DLD1 (cell line): ENCODE measurements at regions not wholly inside any gene's neighbourhood (a gene's known extent, or its start where the extent isn't known, plus 50 kb on each side); places are given as distances from the start of the nearest gene placed in this dataset.

Experiments used
- in situ Hi-C: cut with HindIII; loops from 2 replicates; pipeline ENCODE4 v1.10.0; 2017; ENCODE audit warnings: low sequenced_read_pairs

DNA sequence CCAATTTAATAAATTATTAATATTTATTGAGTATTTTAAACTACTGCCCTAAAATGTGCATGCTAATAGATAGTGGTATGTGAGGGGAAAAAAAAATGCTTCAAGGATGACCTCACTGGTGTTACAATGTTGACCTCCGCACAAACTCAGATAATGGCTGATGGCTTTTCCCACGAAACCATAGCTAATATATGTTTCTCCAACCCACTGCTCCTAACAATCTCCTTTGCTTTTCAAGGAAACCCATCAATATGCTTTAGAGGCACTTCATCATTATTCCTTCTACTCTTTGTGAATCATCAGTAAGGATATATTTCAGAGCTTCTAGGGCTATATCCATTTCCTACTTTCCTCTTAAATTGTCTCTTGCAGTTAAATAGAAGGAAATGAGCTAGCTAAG is 1752.0 kb upstream of the TENM3 start:
- in situ Hi-C loops = no loop called here

DNA sequence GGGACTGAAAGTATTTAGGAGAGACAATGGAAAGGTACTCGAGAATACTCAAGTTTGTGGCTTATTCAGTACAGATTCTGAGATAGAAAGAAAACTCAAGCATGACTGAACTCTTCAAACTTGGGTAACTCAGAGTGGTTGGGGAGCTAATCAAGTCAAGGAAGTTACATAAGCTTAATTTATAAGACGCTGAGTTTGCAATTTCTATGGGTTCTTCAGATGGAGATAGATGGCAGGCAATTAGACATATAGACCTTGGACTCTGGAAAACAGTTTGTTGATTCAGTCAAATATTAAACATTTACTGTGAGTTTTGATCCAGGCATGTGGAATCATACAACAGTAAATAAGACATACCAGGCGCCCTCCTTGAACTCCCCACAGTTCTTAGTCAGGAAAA is 1749.9 kb upstream of the TENM3 start:
- in situ Hi-C loops = no loop called here

DNA sequence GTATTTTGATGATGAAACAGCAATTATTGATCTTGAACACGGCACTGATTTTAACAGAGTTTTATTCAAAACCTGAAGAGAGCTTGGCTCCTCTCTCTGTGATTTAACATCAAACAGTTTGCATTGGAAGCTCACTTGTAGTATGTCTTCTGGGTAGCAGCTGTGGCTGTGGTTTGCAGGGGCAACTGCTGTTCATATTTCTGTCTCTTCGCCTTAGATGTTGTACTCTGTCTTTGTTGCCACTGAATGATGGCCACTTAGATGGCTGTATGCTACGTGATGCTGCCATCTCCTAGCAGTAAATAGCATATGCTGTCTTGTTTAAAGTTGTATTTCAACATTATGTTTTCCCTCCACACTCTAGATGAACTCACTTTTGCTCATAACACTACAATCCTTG is 1743.0 kb upstream of the TENM3 start:
- in situ Hi-C loops = no loop called here

DNA sequence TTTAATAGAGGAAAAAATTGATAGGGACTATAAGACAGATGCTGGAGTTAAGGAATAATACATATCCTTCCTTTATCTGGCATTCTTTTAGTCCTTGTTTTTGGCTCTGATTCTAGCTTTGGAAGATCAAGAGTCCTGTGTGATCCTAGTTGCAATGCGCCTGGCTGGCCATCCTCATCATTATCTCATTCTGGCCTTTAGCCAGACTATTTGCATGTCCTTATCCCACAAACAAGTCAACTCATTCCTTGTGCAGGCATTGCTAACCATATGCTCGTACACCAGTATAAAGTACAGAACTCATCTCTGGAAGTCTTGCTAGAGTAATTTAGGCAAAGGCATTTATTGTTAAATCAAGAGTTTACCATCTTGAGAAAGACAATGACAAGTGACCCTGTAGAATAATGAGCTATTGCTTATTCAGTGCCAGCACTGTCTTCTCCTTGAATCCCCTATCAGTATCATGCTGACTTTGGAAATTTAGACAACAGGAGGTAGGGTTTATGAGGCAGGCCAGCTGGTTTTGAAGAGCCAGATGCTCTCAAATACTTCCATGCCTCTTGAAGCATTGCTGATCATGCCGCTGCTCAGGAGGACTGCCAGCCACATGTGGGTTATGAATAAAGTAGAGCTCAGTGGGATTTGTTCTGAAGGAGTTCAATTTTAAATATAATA is 1730.3 kb upstream of the TENM3 start:
- in situ Hi-C loops = no loop called here

DNA sequence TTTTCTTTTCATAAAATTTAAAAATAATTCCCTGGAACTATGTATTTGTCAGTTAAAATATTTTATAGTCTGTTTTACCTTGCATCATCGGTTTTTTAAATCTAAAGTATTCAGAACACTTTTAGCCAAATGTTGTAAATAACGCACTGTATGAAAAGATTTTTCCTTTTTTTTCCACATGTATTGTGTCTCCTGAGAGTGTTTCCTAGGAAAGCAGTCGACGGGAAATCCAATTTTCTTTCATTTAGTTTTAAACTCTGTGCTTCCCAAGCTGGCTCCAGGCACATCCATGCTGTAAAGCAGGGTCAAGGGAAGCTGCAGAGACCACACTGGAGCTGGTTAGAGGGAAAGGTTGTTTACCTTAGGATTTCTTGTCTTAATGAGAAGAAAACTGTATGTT is 1724.3 kb upstream of the TENM3 start:
- in situ Hi-C loops = no loop called here

DNA sequence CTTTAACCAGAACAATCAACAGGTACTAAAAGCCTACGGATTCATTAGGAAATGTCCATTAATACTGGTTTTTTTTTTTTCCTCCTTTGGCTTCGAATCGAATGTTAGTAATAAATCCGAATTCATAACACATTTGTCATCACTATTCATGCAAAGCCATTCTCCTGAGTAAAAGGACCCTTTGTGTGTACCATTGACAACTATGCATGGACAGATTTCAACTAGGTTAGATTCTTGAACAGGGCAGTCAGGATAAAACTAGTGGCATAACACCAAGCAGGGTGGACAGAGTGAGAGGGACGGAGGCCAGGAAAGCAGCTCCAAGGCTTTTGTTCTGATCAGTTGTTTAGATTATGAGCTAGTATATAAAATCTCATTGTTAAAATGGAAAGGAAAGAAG is 1722.0 kb upstream of the TENM3 start:
- in situ Hi-C loops = no loop called here

DNA sequence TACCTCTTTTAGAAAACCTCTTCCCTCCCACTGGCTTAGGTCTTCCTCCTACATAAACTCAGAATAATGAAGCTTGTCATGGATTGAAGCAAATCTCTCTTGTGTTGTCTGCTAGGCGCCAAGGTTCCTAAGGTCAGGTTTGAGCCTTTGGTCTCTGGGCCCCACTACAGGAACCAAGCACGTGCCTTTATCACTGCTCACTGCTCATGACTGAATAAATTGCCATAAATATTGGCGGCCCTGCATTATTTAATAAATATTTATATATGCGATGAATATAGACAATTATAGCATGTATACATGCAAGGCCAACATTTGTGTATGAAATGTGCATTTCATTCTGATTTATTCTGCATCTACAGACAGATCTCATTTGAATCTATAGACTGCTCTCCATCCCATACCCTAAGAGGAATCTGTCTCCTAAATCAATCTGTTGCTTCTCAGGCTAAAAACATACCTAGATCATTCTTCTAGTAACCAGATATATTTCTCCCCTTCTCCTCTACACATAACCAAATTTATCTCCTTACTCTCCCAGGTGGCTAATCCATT is 1717.6 kb upstream of the TENM3 start:
- in situ Hi-C loops = no loop called here

DNA sequence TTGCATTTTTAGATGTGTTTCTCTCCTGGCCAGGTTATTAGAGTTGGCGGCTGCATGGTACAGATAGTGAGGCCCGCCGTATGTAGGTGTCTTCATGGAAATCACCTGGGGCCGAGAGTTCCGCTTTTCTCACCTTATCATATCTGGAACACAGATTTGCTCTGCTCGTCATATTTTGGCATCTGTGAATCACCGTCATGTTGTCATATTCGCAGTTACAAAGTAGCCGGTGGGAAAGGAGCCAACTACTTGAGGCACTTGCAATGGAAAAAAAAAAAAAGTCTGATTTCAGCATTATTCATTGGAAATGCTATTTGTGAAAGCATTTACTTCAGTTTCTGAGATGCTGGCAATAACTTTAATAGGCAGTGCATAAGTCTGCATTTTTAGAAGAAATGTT is 1715.2 kb upstream of the TENM3 start:
- in situ Hi-C loops = no loop called here

DNA sequence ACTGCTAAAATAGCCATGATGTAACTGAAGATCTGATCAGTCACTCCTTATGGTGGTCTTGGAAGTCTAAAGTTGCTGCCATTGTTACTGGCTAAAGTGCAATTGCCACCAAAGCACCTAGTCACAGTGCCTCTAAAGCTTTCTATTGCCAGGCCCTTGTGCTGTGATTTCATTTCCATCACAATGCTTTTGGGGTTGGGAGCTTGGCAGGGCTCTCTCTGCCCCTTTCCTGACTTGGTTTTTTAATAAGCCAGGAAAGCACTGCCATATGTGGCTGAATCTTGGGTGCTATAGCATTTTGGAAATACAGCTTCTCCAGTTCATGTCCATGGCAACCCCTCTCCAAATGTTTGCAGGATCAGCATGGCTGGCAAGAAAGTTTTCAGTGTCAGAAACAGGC is 1712.4 kb upstream of the TENM3 start:
- in situ Hi-C loops = no loop called here

DNA sequence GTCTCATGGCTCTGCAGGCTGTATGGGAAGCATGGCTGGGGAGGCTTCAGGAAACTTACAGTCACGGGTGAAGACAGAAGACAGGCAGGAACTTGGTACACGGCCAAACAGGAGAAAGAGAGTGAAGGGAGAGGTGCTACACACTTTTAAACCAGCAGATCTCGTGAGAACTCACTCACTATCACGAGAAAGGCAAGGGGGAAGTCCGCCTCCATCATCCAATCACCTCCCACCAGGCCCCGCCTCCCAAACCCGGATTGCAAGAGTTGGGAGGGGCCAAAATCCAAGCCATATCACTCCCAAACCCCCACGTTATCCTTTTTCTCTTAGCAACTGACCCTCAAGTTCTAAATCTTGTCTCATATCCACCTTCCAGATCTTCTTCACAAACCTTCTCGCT is 1710.5 kb upstream of the TENM3 start:
- in situ Hi-C loops = no loop called here

DNA sequence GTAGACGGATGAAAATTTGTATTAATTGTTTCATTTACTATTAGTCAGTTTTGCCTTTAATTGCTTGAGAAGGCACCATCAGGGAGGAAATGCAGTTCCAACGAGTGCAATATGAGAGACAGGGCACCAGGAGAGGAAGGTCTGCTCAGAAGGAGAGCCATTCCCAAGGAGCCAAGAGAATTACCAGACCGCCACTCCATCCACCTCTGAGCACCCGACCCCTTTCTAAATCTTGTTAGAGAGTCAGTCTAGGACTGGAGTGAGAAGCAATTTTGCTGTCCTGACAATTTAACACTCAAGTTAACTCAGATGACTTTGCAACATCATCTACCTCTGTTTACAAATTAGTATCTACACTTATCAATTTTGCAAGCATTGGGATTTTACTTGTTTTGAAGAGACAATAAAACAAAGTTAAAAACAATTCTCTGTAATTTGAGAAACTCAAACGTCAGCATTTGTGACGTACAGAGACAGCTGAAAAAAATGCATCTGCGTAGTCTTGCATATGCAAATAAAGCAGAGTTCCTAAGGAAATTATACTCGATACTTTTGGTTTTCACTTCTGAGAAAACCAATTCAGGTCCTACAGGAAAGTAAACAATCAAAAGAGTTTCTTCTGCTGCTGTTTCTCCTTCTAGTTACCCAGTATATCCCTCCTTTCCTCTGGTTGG is 1704.7 kb upstream of the TENM3 start:
- in situ Hi-C loops = no loop called here

DNA sequence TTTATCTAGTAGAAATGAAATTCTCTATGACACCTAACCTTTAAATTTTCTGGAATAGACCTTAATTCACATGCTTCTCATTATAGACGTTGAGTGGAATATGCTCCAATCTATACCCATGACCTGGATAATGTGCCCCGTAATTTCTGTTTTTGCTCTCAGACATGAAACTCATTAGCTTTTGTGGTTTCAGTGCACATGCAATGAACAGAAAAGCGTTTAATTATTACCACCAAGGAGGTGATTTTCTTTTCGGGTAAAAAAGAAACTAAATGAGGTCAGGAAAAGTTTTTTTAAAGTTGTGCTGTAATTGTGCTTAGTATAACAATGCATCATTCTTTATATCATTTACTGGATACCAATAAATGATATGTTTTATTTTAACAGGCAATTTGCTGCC is 1703.9 kb upstream of the TENM3 start:
- in situ Hi-C loops = no loop called here

DNA sequence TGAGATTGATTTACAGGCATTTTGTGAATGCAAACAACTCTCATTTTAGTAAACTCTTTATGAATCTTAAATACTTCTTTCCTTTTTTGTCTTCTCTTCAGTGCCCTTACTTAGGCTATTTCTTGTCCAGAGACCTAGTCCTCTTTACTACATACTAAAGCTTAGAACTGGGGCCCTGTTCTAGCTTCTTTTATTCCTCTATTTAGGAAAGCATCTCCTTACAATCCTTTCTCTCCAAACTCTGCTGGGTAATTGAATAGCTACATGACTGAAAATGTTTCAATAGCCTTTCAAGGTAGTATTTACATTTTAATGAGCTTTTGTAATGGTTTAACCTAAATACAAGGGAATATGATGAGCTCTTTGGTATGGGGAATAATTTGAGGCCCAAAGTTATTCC is 1701.5 kb upstream of the TENM3 start:
- in situ Hi-C loops = no loop called here

DNA sequence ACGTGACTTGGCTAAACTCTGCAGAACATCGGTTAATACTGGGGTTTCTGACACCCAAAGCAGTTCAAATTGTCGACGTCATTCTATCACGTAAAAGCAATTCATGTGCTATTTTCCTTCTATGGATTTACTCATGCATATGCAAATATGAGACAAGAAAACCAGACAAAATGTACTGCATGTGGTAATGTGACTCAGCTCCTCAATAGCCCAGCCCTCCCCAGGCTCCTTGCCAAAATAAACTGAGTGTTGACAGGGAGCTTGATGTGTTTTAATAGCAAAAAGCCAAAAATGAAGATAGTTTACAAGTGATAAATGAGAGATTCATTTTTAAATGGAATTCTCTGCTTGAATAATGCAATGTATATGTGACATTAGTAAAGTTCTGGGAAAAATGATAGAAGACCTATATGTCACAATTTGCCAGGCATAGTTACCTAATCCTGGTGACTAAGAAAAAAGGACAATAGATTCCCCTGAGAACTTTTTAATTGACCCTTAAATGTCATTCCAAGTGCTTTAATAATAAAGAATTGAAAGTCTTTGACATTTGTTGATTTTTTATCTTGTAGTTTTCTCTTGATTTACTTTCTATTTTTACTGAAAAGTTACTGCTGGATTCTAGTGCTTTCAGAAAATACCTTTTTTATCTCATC is 1700.6 kb upstream of the TENM3 start:
- in situ Hi-C loops = no loop called here

DNA sequence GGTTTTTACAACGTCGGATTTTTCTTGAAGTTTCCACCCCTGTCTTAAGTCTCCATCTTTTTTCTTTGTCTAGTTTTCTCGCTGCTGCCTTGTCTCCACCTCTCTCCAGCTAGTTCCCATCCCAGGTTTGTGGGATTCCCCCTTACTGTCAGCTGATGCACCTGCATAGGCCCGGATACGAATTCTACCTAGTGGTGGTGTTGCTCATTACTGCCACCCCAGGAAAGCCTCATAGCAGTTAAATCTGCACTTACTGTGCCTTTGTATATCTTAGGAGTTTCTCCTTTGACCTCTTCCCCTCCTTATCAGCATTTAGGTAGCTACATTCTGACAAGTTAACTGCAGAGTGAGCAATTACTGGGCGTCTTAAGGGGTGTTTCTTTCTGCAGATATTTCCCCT is 1693.1 kb upstream of the TENM3 start:
- in situ Hi-C loops = no loop called here

DNA sequence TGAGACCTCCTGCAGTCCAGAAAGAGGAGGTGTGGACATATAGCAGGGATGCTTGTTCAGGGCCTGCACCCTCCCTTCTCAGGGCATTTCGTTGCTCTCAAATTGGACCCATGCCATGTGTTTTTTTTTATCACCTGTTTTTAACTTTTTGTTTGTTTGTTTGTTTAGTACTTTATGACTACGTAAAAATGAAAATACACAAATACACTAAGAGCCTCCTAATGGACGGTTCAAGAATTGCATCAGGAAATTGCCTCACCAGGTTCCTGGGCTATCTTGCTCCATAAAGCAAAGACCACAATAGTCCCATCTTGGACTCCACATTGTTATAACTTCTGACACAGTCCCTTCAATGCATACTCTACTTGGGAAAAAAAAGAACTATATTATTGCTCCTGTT is 1685.9 kb upstream of the TENM3 start:
- in situ Hi-C loops = no loop called here

DNA sequence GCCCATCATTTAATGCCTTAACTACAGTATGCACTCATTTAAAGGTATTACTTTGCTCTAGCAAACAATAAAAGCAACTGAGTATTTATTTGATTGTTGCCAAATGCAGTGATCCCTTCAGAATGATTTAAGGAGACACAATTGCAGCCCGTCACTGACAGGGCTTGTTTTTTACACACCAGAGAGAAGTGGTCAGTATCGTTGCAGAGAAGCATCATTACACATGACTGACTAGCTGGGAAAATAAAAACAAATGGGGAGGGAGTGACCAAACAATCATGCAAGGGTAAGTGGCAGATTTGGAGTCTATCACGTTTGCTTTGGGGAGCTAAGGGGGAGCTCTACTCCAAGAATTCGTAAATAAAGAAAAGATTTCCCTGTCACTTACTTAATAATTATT is 1685.3 kb upstream of the TENM3 start:
- in situ Hi-C loops = no loop called here

DNA sequence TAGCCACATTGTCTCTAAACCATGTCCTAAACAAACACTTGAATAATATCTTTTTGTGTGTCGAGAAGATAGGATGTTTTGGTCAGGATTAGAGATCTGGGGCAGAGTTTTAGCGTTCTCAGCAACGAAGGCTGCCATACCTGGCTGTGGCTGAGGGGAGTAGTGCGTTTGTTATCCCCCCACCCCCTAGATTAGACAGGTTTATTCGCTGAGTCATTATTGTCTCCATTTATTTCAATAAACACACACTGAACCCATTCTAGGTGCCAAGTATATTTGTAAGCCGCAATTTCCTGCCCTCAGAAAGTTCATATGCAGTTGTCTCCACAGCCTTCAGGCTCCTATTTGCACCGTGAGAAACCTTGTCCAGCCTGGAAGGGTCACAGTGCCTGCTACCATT is 1684.8 kb upstream of the TENM3 start:
- in situ Hi-C loops = no loop called here

DNA sequence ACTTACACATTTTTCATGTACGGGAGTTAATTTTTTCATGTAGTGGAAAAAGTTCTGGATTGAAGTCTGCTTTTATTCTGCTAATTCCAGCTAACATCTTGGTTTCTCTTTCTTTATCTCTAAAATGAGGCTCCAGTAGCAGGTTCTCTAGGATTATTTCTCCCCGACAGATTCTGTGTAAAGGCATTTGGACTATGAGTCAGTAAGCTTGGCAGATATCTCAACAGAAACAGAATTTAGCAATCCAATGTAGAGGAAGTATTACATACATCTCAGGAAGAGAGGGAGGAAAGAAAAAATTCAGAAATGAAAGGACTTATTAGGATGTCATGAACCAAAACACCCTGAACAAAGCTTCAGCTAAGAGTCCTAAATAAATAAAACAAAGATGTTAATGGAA is 1682.3 kb upstream of the TENM3 start:
- in situ Hi-C loops = no loop called here

DNA sequence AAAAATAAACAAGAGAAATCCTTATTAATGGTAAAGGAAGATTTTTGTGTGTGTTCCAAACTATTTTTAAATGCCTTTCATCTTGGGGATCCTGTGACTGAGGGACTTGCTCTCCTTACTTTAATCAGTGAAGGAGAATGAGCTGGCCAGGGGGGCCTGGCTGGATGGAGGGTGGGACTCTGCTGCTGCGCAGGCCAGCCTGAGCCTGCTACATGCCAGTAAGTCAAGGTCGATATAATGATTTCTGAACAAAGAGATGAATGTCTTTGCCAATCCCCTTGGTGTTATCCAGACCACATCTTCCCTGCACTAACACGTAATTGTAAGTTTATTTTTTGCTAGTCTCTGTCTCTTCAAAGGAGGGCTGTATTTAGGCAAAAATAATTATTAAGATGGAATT is 1679.2 kb upstream of the TENM3 start:
- in situ Hi-C loops = no loop called here

DNA sequence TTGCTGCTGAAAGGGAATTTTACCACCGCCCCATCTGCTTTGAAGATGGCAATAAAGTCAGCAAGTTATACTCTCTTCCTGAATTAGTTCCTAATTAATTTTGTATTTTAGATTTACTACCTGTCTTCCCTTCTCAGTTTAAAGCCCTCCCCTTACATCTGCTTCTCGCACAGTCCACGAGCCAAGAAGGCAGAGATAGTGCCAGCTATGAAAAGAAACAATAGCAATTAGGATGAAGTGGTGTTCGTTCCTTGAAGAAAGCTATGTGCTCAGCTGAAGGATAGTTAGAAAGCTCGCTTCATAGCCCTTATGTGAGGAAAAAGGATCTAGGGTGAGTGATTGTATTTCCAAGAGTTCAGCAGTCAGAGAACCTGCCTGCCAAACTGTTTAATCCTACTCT is 1678.8 kb upstream of the TENM3 start:
- in situ Hi-C loops = no loop called here

DNA sequence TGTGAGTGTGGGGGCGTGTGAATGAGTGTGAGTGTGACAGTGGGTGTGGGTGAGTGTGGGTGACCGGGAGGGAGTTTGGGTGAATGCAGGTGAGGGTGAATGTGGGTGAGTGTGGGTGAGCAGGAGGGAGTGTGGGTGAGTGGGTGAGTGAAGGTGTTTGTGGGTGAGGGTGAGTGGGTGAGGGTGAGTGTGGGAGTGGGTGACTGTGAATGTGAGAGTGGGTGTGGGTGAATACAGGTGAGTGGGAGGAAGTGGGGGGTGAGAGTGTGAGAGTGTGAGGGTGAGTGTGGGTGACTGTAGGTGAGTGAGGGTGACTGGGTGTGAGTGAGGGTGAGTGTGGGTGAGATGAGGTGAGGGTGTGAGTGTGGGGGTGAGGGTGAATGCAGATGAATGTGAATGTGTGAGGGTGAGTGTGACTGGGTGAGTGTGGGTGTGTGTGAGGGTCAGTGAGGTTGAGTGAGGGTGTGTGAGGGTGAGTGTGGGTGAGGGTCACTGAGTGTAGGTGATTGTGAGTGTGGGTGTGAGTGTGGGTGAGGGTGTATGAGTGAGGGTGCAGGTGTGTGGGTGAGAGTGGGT is 1677.3 kb upstream of the TENM3 start:
- in situ Hi-C loops = no loop called here
